ENCODE measurements at regions not wholly inside any gene's neighbourhood (a gene's known extent, or its start where the extent isn't known, plus 50 kb on each side); places are given as distances from the start of the nearest gene placed in this dataset.

DNA sequence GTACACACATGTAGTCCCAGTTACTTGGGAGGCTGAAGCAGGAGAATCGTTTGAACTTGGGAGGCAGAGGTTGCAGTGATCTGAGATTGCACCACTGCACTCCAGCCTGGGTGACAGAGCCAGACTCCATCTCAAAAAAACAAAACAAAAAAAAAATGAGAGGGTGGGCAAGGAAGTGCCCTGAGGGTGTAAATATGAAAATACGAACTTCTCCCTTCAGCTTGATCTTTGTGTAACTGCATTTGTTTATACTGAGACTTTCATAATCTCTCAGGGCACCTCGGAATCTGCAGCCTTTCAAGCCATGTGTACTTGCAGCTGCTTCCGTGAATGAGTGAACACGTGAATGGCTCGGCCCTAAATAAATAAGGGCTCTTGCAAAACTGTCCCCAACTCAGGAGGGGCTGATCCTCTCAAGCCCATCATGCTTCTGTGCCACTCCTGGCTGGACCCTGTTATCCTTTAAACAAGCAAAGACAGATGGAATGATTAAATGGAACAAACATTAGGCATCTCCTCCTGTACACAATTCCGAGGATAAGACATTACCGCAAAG lies 96.8 kb downstream of the BOD1L2 start:
- no peak for DNase-seq

DNA sequence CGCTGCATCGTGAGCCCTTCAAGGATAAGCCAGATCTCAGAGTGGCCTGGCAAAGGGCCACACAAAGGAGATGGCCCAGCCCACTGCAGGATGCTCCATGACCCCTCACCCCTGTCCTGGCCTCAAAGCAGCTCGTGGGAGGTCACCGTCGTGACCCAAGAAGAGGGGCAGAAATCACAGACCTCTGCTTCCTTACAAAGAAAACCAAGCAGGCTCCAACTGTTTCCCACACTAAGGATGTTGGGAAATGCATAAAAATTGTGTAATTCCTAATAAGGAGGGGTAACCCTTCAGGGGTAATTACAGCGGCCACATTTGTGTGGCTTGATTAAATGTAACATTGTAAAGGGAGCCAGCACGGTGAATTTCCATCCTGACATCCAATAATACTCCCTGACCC lies 102.3 kb downstream of the BOD1L2 start:
- DNase-seq = no peak

DNA sequence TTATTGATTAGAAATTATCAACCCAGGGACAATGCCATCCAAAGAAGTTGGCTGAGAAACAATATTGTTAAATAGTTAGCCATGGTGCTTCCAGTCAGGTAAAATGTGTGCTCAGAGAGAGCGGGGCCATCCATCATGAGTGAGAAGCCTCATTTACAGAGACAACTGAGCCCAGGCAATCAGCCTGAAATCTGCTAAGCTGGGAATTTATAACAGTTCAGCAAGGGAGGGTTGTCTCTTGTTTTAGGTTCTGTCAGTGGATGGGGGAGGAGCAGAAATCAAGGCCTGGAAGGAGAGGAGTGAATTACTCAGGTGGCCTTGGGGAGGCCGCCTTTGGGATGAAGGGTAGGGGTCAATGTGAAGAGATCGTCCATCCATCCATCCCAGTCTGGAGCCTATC lies 102.5 kb upstream of the ST8SIA3 start:
- DNase-seq = no peak

DNA sequence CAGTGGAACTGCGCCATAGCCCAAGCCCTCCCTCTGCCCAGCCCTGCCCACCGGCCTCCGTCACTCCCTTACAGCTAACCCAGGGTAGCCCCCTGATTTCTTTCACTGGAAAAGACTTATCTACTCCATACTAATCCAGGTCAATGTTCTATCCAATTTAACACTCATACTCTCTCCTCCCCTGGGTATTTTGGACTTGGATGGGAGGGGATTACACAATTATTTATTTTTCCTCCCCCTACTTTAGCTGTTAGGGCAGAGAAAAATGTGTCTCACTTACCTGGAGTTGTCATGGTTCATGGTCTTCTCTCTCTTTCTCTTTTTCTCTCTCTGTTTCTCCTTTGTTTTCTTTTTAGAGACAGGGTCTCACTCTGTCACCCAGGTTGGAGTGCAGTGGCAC lies 100.6 kb upstream of the ST8SIA3 start:
- DNase-seq = no peak

DNA sequence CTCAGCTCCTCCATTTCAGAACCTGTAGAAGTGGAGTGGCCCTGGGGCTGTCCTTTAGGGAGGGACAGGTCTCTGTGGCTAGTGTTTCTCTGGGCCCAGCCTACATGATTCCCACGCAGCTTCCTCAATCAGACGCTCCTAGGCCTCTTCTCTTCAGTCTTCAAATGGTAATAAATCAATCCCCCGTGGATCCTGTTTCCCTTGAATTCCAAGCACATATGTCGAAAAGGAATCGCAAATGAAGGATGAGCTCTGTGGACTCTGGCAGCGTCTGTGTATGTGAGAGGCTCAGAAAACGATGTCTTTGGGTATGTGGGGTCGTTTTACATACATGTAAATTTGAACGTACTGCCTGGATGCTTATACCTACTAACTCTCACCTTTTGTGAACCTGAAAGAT lies 98.5 kb upstream of the ST8SIA3 start:
- DNase-seq = no peak

DNA sequence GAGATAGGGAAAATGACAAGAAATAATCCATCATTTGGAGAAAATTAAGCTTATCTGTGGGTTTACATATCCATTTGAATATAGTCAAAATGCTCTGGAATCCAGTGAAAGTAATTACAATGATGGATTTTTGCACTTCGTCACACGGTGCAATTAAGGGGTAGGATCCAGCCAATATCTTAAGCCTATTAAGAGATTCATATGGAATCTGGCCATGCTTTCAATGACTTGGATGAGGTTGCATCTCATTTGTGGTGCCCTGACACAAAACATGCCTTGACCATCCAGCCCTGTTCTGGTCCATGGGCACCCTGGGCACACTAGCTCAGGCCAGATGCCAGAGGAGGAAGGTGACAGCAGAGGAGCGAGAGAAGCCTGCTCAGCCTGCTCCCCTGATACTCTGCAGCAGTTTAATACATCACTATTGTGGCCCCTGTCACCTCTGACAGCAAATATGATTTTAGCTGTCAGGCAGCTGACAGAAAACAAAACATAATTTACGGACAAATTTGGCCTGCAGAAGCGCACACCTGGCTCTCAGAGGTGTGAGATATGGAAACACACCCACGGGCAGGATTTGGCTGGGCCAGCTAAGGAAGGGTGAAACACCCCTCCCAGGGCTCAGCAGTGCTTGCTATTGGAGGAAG lies 94.1 kb upstream of the ST8SIA3 start:
- no peak for DNase-seq

DNA sequence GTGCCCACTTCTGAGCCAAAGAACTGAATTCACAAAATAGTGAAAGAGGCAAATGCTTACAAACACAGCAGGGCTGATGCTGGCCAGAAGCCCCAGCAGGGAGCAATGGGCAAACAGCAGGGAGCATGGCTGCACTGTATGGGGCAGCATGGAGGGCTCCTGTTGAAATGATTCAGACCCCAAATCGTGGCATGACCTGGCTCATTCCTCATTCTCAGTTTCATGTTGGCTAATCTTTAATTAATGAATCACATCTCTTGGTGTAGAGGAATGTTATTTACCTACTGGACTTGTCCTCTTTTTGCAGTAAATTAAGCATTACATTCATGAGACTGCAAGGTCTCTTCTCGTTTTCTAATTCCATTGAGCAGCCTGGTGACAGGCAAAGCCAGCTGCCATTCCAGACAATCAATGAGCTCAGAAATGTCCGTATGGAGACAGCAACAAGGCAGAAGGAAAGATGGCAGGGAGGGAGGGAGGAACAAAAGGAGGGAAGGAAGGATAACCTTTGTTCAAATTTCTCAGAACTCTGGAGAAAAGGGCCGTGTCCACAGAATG lies 84.9 kb upstream of the ST8SIA3 start:
- DNase-seq = no peak

DNA sequence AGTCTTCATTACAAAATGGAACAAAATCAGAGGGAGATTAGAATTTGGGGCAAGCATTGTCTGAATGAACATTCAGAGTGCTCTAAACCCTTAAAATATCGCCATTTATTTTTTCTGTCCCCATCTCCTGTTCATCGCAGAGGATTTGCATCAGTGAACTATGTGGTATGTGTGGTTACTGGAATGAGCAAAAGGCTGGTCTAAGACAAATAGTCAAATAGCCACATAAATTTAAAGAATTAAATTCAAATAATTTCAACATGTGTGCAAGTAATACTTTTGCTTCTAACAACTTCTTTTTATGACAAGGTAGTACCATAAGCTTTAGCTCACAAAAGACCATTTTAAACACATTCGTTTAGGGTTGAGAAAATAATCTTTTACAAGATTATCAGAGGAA lies 82.6 kb upstream of the ST8SIA3 start:
- no peak for DNase-seq

DNA sequence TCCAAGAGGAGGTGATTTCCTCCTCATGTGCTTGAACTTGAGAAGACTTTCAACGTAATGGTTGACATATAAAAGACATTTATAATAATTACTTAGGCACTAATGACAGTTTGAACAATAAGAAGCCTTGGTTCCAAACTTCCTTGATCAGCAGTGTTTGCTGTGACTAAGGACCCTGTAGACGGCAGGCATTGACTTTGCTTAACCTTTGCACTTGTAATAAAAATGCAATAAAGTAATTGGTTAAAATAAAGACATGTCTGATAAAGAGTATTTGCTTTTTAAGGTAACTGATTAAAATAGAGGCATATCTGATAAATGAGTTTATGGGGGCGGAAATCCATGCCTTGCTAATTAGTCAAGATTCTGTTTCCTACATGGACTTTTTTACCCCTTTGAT lies 82.2 kb upstream of the ST8SIA3 start:
- DNase-seq = no peak

DNA sequence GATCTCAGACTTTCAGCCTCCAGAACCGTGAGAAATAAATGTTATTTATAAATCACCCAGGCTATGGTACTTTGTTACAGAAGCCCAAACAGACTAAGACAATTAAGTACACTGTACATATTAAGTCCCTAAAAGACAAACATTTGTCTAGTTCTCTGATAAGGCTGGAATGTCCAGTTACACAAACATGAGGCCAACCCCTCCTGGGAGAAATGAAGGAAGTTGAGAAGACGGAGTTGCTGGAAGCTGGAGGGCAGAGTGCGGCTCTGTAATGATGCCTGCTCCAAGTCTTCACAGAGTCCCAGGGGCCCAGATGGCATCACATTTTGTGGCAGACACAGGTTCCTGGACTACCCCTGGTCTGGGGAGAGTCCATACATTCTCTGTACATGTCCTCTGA lies 79.2 kb upstream of the ST8SIA3 start:
- no peak for DNase-seq

DNA sequence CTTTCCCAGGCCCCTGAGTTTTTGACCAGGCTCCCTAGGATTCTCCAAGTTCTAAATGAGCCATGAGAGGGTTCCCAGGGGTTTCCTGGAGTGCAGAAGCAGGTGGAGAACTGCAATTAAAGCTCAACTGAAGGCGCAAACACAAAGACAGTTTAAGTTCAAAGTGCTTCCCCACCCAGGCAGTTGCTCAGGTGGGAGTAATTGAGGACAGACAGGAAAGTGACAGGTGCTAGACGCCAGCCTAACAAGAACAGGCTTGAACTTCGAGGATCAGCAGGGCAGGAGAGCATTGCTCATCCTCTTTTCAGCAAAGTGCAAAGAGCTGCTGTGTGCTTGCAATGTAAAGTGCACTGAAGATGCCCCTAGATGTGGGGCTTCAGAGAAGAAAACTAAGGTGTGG lies 77.2 kb upstream of the ST8SIA3 start:
- DNase-seq = no peak

DNA sequence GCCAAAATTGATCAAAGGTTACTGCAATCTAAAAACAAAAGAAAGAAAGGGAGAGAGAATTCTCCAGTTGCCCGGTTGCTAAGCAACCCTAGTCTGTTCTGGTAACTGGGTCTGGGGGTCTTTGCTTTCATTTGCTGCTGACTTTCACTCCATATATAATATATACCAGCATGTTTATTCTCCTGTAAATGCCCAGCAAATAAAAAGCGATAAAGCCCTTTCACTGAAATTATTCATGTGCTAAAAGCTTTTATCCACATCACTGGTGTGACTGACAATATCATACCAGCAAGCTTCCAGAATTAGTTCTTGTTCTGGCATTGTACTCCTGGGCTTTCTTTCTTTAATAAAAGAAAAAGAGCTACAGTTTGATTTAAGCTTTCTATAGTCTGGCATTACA lies 75.5 kb upstream of the ST8SIA3 start:
- DNase-seq = no peak

DNA sequence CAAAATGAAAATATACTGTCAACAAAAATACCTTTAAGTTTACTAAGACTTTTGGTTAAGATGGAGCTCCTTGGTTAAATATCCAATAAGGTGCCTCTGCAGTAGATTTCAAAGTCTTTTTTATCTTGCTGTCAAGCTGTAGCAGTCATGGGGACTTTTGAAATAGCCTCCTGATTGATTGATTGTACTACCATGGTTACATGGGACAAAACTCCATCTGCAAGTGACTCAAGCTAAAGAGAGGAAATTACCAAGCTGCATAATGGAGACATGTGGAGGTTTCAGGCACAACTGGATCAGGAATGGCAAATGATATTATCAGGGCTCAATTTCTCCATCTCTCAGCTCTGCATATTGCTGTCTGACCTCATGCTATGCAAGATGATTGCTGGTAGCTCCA lies 73.4 kb upstream of the ST8SIA3 start:
- no peak for DNase-seq

DNA sequence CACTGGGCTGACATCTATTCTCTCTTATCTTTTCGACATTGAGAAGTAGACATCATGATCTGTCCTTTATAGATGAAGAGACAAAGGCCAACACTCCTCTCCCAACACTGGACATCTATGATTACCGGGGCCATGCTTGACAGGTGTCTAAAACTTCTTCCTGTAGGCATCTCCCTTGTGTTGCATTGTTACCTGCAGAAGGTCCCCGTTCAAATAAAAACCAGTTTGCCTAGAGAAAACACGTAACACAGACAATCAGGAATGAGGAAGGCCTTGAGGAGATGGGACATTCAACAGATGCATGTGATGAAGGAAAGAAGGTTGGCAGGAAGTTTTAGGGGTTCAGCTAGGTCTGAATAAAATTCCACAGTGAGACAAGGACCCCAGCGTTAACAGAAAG lies 70.8 kb upstream of the ST8SIA3 start:
- DNase-seq = no peak

DNA sequence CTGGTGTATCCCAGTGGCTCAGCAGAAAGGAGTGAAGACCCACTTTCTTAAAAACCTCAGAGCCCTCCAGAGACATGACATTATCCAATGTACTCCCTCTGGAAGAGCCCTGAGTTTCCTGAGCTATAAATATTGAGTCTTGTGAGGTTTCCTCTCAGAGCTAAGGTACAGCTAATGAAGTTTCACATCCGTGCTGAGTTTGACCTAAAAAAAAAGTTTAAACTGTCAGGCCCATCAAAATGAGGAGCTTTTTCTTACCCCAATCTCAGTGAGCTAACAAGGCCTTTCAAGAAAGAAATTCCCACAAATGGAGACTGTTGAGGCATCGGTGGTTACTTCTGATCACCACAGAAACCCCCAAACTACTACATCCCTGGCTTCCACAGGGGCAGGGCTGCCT lies 65.4 kb upstream of the ST8SIA3 start:
- no peak for DNase-seq

DNA sequence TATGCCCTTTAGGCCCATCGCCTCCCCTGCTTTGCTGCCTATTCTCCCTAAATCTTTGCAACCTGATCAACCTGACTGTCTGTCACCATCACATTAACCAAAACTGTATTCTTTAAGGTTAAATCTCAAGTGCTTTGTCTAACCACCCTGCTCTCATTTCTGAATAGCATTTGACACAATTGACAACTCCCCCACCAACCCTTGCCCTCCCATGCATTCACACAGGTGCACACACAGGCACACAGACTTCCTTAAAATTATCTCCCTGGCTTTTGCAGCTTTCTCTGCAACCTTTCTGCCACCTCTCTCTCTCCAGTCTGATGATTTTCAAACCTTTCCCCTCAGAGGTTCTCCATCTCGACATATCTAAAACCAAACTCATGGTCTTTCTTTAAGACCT lies 64.6 kb upstream of the ST8SIA3 start:
- no peak for DNase-seq

DNA sequence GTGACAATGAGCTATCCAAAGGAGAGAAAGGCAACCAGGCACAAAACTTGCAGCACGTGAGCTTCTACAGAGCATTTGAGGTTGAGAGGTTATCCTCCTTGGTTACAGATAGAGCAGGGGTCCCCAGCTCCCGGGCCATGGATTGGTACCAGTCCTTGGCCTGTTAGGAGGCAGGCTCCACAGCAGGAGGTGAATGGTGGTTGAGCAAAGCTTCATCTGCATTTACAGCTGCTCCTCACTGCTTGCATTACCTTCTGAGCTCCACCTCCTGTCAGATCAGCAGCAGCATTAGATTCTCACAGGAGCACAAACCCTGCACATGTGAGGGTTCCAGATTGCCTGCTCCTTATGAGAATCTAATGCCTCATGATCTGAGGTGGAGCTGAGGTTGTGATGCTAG lies 57.8 kb upstream of the ST8SIA3 start:
- DNase-seq = no peak

DNA sequence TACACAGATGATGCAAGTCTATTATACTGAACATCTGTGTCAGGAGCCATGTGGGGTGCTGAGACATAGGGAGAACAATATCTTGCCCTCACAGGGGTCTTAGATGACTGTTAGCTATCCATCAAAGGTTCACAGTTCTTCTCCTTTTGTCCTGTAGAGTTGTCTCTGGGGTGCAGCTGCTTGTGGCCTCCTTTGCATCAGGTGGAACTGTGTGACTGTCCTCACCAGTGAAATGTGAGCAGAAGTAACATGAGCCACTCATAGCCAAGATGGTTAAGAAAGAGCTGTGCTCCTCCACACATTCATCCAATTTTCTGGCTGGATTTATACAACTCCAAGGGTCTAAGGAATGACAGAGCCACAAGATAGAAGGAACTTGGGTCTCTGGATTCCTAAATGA lies 56.0 kb upstream of the ST8SIA3 start:
- DNase-seq = no peak

DNA sequence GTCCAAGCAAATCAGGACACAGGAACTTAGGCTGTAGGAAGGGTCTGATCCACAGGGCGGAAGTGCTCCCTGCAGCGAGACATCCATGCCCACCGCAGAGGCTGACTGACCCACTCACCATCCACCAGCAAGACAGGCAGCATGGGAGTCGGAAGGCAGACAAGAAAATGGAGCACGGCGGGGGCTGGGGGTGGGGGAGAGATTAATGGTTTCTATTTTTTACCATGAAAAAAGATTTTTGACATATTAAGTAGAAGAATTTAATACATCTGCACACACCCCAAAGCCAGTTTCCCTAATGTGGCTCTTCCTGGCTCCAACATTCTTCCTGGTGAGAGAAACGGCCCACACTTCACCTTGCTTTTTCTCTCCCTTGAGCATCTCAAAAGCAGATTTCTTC lies 55.1 kb upstream of the ST8SIA3 start:
- no peak for DNase-seq

DNA sequence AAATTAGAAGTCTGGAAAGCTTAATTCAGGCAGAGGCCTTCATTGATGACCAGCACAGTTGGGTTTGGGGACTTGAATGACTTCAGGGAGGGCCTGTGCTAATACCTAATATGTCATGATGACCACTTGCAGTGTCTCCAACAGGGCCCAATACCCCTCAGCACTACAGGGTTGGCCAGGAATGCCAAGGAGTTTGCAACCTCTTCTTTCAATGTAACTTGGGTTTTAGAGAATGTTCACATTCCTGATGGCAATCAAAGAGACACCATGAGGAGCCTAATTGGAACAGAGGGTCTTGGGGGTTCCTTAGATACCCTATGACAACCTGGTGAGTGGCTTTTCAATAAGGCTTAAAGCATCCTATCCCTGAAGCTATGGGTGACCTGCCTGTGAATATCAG lies 52.4 kb upstream of the ST8SIA3 start:
- DNase-seq = no peak

DNA sequence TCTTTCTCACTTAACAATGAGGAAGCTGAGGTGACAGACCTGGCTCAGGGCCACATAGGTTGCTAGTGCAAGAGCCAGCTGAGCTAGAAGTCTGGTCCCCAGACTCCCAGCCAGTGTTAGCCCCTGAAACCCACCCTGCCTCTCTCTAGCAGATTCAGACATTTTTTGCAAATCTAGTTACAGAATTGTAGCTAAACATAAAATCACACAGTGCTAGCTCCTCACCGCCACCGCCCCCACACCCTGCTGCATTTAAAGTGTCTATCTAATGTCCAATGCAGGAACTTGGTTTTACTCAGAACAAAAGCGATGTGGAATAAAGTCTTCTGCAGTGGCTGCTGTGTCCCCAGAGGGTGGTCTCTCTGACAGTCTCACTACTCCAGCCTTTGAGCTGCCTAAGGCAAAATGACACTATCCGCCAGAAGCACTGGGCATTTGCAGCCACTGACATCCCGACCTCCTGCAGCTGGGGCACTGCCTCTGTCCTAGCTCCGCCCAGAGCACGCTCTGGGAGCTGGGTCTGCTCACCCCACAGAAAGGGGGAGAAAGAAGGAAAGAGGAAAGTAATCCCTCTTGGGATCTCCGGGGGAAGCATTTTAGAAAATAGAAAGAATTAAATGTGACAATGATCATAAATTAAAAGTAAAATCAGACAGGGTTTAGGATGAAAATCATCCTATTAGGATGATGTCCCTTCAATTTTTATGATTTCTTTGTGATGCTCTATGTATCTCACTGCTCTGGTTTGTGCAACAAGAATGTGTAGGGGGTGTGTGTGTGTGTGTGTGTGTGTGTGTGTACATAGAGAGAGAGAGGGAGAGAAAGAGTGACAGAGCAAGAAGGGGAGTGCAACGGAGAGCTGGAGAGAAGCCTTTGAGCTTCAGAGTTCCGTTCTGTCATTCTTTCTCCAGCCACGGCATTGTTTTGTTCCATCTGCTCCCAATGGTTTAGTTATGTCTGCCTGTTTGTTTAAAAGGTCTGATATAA lies 50.5 kb upstream of the ST8SIA3 start:
- no peak for DNase-seq
